Liver (tissue), 7 donors: ENCODE measurements at regions not wholly inside any gene's neighbourhood (a gene's known extent, or its start where the extent isn't known, plus 50 kb on each side); places are given as distances from the start of the nearest gene placed in this dataset.

Experiments
- DNase-seq: peaks from one replicate; pipeline ENCODE4 v3.0.0-alpha.2; 2017; ENCODE audit warnings: low spot score
- H3K27ac ChIP-seq, 2 donors: one replicate each; pipeline ENCODE4 v1.7.0; 2013; ENCODE audit warnings: inconsistent platforms in 2 of 2, low read length in 2 of 2, control low read depth in 1 of 2, low read depth in 1 of 2, mild to moderate bottlenecking in 1 of 2
- H3K27me3 ChIP-seq, 4 donors: one replicate each; pipeline versions ENCODE4 v1.6.1 to v1.7.0; 2013; ENCODE audit warnings: low read length in 3 of 4, inconsistent platforms in 1 of 4, mild to moderate bottlenecking in 1 of 4, moderate library complexity in 1 of 4; ENCODE audit not compliant: control insufficient read depth in 4 of 4, insufficient read depth in 4 of 4
- H3K36me3 ChIP-seq, 4 donors: one replicate each; pipeline versions ENCODE4 v1.6.1 to v1.7.0; 2013; ENCODE audit warnings: low read length in 3 of 4, mild to moderate bottlenecking in 3 of 4, low read depth in 1 of 4, moderate library complexity in 1 of 4; ENCODE audit not compliant: control insufficient read depth in 4 of 4, insufficient read depth in 3 of 4
- H3K4me1 ChIP-seq, 4 donors: one replicate each; pipeline versions ENCODE4 v1.6.1 to v1.7.0; 2013; ENCODE audit warnings: low read length in 3 of 4, mild to moderate bottlenecking in 3 of 4, moderate library complexity in 1 of 4; ENCODE audit not compliant: control insufficient read depth in 4 of 4, insufficient read depth in 4 of 4
- H3K4me3 ChIP-seq, 3 donors: one replicate each; pipeline versions ENCODE4 v1.6.1 to v1.7.0; 2013; ENCODE audit warnings: low read length in 3 of 3, control low read depth in 1 of 3, low read depth in 1 of 3, mild to moderate bottlenecking in 1 of 3
- H3K9ac ChIP-seq, 2 donors: one replicate each; pipeline ENCODE4 v1.7.0; 2013; ENCODE audit warnings: low read length in 2 of 2, mild to moderate bottlenecking in 2 of 2, moderate library complexity in 2 of 2, control low read depth in 1 of 2, low read depth in 1 of 2
- H3K9me3 ChIP-seq, 4 donors: one replicate each; pipeline versions ENCODE4 v1.6.1 to v1.7.0; 2013; ENCODE audit warnings: low read length in 3 of 4; ENCODE audit not compliant: control insufficient read depth in 4 of 4
- ATF3 ChIP-seq: IDR thresholded peaks from 2 replicates; pipeline ENCODE4 v1.6.1; 2016; ENCODE audit warnings: antibody characterized with exemption
- EGR1 ChIP-seq, 2 donors: IDR thresholded peaks; 2 replicates each; pipeline ENCODE4 v1.6.1; 2016 to 2018; ENCODE audit warnings: antibody characterized with exemption in 2 of 2, low read depth in 2 of 2
- FOXA2 ChIP-seq: IDR thresholded peaks from 2 replicates; pipeline ENCODE4 v1.6.1; 2016; ENCODE audit warnings: antibody characterized with exemption
- GABPA ChIP-seq, 2 donors: IDR thresholded peaks in 1 of 2; conservative IDR thresholded peaks in 1 of 2; 2 replicates each; pipeline ENCODE4 v1.6.1; 2016; ENCODE audit warnings: antibody characterized with exemption in 2 of 2, mild to moderate bottlenecking in 1 of 2, moderate library complexity in 1 of 2
- HNF4A ChIP-seq, 2 donors: conservative IDR thresholded peaks; 2 replicates each; pipeline ENCODE4 v1.6.1; 2016; ENCODE audit warnings: antibody characterized with exemption in 2 of 2, mild to moderate bottlenecking in 2 of 2
- HNF4G ChIP-seq: IDR thresholded peaks from 2 replicates; pipeline ENCODE4 v1.6.1; 2016; ENCODE audit warnings: antibody characterized with exemption
- JUND ChIP-seq, 2 donors: IDR thresholded peaks; 2 replicates each; pipeline ENCODE4 v1.6.1; 2016; ENCODE audit warnings: antibody characterized with exemption in 2 of 2
- MAX ChIP-seq: IDR thresholded peaks from 2 replicates; pipeline ENCODE4 v1.6.1; 2016; ENCODE audit warnings: antibody characterized with exemption
- NR2F2 ChIP-seq: IDR thresholded peaks from 2 replicates; pipeline ENCODE4 v1.6.1; 2016; ENCODE audit warnings: antibody characterized with exemption
- RAD21 ChIP-seq, 2 donors: IDR thresholded peaks; 2 replicates each; pipeline ENCODE4 v1.6.1; 2016; ENCODE audit warnings: antibody characterized with exemption in 2 of 2, mild to moderate bottlenecking in 2 of 2
- RXRA ChIP-seq, 2 donors: IDR thresholded peaks; 2 replicates each; pipeline ENCODE4 v1.6.1; 2017 to 2018; ENCODE audit warnings: antibody characterized with exemption in 2 of 2, mild to moderate bottlenecking in 1 of 2
- SP1 ChIP-seq: IDR thresholded peaks from 2 replicates; pipeline ENCODE4 v1.6.1; 2018; ENCODE audit warnings: antibody characterized with exemption, mild to moderate bottlenecking
- TAF1 ChIP-seq: conservative IDR thresholded peaks from 2 replicates; pipeline ENCODE4 v1.6.1; 2016; ENCODE audit warnings: antibody characterized with exemption, mild to moderate bottlenecking
- YY1 ChIP-seq: IDR thresholded peaks from 2 replicates; pipeline ENCODE4 v1.6.1; 2016; ENCODE audit warnings: antibody characterized with exemption, mild to moderate bottlenecking
- ZBTB33 ChIP-seq: IDR thresholded peaks from 2 replicates; pipeline ENCODE4 v1.6.1; 2016; ENCODE audit warnings: antibody characterized with exemption
- WGBS: extraction: QIAGEN DNeasy Blood & Tissue Kit; methylation state at CpG from one replicate; pipeline ENCODE4 v1.1.7; 2013; 5-methylcytosine and 5-hydroxymethylcytosine counted together
- TF ChIP-seq, protein P1 (sequence below): IDR thresholded peaks from 2 replicates; pipeline ENCODE4 v1.6.1; 2016; ENCODE audit warnings: antibody characterized with exemption, mild to moderate bottlenecking
- donor health status: healthy.
- donor health status: healthy.
- donor health status: healthy.
- donor health status: healthy.

DNA sequence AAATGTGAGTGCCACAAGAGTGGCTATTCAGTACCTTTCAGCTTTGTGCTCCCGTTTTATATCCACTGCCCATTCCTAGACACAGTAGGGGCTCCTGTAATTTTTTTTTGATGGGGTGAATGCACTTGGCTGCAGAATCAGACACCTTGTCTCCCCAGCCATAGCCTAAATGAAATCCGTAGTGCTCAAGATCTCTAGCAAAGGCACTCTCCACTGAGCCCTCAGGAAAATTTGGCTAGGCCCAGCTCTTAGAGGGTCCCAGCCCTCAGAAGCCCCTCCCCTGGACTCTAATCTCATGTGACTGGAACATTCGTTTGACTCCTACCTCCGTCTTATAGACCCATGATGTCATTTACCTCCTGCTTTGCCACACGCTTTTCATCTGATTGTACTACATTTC lies 323.9 kb downstream of the SMAD2 start:
- WGBS = 64% methylated on average over 5 of the region's 5 CpGs
- H3K27me3 ChIP-seq = peaks cover 0 to 4% (median 0%) of the 10 kb centered on the region in 4 donors
- H3K4me3 ChIP-seq = no peak overlapping the region
- no peak overlapping the region for H3K27ac ChIP-seq
- H3K4me1 ChIP-seq = no peaks in the 10 kb centered on the region
- no peak for DNase-seq
- TF ChIP-seq MAX (no peak), RXRA (IDR thresholded peaks at IDR 0.05) (no peak), ZBTB33 (no peak)
- no peaks in the 10 kb centered on the region for H3K36me3 ChIP-seq
- H3K9ac ChIP-seq = no peak overlapping the region
- H3K9me3 ChIP-seq = peaks cover 0 to 7% (median 3%) of the 10 kb centered on the region in 4 donors

- TF ChIP-seq RXRA (IDR thresholded peaks at IDR 0.05) = no peak
- no peak for TF ChIP-seq YY1
- no peak for TF ChIP-seq ATF3
- no peak for TF ChIP-seq MAX
- TF ChIP-seq EGR1 (IDR thresholded peaks at IDR 0.05; ENCODE audit: low read depth in 2 of 2) = no peak
- TF ChIP-seq HNF4G = no peak
- TF ChIP-seq ZBTB33 = no peak
- no peak for TF ChIP-seq NR2F2
- no peak for TF ChIP-seq RAD21 (IDR thresholded peaks at IDR 0.05)
- TF ChIP-seq, protein P1, sequence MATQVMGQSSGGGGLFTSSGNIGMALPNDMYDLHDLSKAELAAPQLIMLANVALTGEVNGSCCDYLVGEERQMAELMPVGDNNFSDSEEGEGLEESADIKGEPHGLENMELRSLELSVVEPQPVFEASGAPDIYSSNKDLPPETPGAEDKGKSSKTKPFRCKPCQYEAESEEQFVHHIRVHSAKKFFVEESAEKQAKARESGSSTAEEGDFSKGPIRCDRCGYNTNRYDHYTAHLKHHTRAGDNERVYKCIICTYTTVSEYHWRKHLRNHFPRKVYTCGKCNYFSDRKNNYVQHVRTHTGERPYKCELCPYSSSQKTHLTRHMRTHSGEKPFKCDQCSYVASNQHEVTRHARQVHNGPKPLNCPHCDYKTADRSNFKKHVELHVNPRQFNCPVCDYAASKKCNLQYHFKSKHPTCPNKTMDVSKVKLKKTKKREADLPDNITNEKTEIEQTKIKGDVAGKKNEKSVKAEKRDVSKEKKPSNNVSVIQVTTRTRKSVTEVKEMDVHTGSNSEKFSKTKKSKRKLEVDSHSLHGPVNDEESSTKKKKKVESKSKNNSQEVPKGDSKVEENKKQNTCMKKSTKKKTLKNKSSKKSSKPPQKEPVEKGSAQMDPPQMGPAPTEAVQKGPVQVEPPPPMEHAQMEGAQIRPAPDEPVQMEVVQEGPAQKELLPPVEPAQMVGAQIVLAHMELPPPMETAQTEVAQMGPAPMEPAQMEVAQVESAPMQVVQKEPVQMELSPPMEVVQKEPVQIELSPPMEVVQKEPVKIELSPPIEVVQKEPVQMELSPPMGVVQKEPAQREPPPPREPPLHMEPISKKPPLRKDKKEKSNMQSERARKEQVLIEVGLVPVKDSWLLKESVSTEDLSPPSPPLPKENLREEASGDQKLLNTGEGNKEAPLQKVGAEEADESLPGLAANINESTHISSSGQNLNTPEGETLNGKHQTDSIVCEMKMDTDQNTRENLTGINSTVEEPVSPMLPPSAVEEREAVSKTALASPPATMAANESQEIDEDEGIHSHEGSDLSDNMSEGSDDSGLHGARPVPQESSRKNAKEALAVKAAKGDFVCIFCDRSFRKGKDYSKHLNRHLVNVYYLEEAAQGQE = no peak
- TF ChIP-seq FOXA2 = no peak
- TF ChIP-seq HNF4A (conservative IDR thresholded peaks at IDR 0.05) = no peak
- TF ChIP-seq GABPA (IDR thresholded peaks at IDR 0.05 in 1 of 2, conservative IDR thresholded peaks at IDR 0.05 in 1 of 2) = no peak
- TF ChIP-seq SP1 = no peak
- TF ChIP-seq JUND (IDR thresholded peaks at IDR 0.05) = no peak
- no peak for TF ChIP-seq TAF1
- no peaks in the 10 kb centered on the region for H3K27me3 ChIP-seq
- WGBS = 58% methylated on average over 1 of the region's 1 CpG
- H3K9me3 ChIP-seq = no peaks in the 10 kb centered on the region
- H3K4me3 ChIP-seq = no peak overlapping the region
- H3K4me1 ChIP-seq = no peaks in the 10 kb centered on the region
- no peaks in the 10 kb centered on the region for H3K36me3 ChIP-seq
- no peak for DNase-seq
- no peak overlapping the region for H3K27ac ChIP-seq
- H3K9ac ChIP-seq = no peak overlapping the region
These were observed 325.4 kb downstream of the SMAD2 start for GRCh38 chr18:47605093-47605492.
